ENCODE measurements at regions not wholly inside any gene's neighbourhood (a gene's known extent, or its start where the extent isn't known, plus 50 kb on each side); places are given as distances from the start of the nearest gene placed in this dataset.
"Not testable (repeated sequence)": the region's sequence is repeated elsewhere in the genome, so short reads cannot be mapped to it uniquely, and the experiment has no call there.

- no peak for DNase-seq
Observed at GRCh38 chr7:110181768-110182167, 909.2 kb upstream of the LRRN3 start.

GRCh38 chr7:110186334-110186733 is 904.6 kb upstream of the LRRN3 start:
- DNase-seq, result no peak

GRCh38 chr7:110187877-110188554 is 902.9 kb upstream of the LRRN3 start:
- no peak for DNase-seq

GRCh38 chr7:110204527-110204926 is 886.4 kb upstream of the LRRN3 start:
- no peak for DNase-seq

GRCh38 chr7:110205899-110206298 is 885.0 kb upstream of the LRRN3 start:
- no peak for DNase-seq

GRCh38 chr7:110209884-110210283 is 881.0 kb upstream of the LRRN3 start:
- no peak for DNase-seq

GRCh38 chr7:110210941-110211608 is 879.9 kb upstream of the LRRN3 start:
- no peak for DNase-seq

- DNase-seq, result no peak
Observed at GRCh38 chr7:110224643-110225042, 866.3 kb upstream of the LRRN3 start.

GRCh38 chr7:110246118-110246517 is 844.8 kb upstream of the LRRN3 start:
- DNase-seq, result no peak

GRCh38 chr7:110253093-110253492 is 837.8 kb upstream of the LRRN3 start:
- DNase-seq, result no peak

GRCh38 chr7:110257673-110258072 is 833.3 kb upstream of the LRRN3 start:
- DNase-seq, result no peak

GRCh38 chr7:110262251-110262650 is 828.7 kb upstream of the LRRN3 start:
- no peak for DNase-seq

GRCh38 chr7:110264288-110264687 is 826.6 kb upstream of the LRRN3 start:
- DNase-seq, result no peak

GRCh38 chr7:110281362-110281761 is 809.6 kb upstream of the LRRN3 start:
- no peak for DNase-seq

GRCh38 chr7:110283056-110283455 is 807.9 kb upstream of the LRRN3 start:
- no peak for DNase-seq

- DNase-seq, result no peak
Observed at GRCh38 chr7:110291430-110291829, 799.5 kb upstream of the LRRN3 start.

GRCh38 chr7:110296321-110296720 is 794.6 kb upstream of the LRRN3 start:
- no peak for DNase-seq

- no peak for DNase-seq
Observed at GRCh38 chr7:110307776-110308175, 783.2 kb upstream of the LRRN3 start.

- DNase-seq, result no peak
Observed at GRCh38 chr7:110308791-110309190, 782.1 kb upstream of the LRRN3 start.

- no peak for DNase-seq
Observed at GRCh38 chr7:110309941-110310340, 781.0 kb upstream of the LRRN3 start.

GRCh38 chr7:110311556-110311955 is 779.4 kb upstream of the LRRN3 start:
- DNase-seq, result no peak

GRCh38 chr7:110317541-110318265 is 773.2 kb upstream of the LRRN3 start:
- DNase-seq, result no peak

GRCh38 chr7:110320285-110320684 is 770.6 kb upstream of the LRRN3 start:
- not testable (repeated sequence) for DNase-seq

GRCh38 chr7:110322796-110323195 is 768.1 kb upstream of the LRRN3 start:
- DNase-seq, result no peak
